IPS-NIHi7 (cell line): ENCODE measurements at regions not wholly inside any gene's neighbourhood (a gene's known extent, or its start where the extent isn't known, plus 50 kb on each side); places are given as distances from the start of the nearest gene placed in this dataset.
A peak's percentile ranks its signal among the peaks of the same experiment; 100 is the strongest.
"Not testable (repeated sequence)": the region's sequence is repeated elsewhere in the genome, so short reads cannot be mapped to it uniquely, and the experiment has no call there.

Experiments
- DNase-seq: peaks from one replicate; pipeline ENCODE4 v3.0.0; 2012; ENCODE audit warnings: mixed read lengths; ENCODE audit errors: extremely low spot score

DNA sequence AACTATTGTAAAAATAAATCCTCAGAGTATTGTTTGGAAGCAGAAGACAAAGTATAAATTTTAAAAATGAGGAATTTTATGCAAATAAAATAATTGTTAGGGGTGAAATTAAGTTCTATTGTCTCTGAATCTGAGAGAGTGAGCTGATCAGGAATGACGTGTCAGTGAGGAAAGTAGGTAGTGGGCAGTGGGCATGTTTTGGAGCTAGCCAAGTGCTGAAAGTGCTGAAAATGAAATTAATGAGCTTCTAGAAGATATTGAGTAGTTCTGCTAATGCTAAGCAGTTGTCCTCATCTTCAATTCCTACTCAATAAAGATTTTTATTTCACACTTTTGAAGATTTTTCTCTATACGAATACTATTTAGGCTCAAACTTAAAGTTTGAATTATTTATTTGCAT lies 1167.8 kb upstream of the PCDH20 start:
- DNase-seq: peak; percentile 8

DNA sequence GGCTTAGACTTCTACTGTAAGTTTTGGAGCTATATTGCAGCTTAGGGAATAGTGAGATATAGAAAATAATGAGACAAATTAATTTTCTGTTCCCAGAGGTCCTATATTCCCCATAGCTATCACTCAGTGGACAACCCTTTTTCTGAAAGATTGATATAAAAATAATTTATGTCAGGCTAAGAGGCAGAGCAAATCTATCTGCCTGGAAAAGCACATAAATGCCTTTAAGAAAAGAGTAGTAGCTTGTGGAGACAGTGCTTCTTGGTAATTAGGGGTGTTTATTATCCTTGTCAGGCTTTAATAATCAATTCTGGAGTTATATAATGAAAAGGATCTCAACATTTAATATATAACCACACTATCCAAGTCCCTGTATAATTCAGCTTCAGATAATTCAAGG lies 1162.8 kb upstream of the PCDH20 start:
- no peak for DNase-seq

DNA sequence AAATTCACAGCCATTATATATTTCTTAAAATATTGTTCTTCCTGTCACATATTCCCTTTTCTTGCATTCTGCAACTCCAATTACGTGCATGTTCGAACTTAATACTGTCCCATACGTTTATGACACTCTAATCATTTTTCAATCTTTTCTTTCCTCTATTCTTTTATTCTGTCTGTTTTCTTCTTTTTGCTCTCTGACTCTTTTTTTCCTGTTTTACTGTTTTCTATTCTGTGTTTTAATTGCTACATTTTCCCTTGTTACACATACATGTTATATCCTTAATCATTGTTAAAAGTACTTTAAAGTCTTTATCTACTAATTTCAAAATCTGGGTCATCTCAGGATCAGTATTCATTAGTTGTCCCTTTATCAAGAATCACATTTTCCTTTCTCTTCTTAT lies 1149.1 kb upstream of the PCDH20 start:
- no peak for DNase-seq

DNA sequence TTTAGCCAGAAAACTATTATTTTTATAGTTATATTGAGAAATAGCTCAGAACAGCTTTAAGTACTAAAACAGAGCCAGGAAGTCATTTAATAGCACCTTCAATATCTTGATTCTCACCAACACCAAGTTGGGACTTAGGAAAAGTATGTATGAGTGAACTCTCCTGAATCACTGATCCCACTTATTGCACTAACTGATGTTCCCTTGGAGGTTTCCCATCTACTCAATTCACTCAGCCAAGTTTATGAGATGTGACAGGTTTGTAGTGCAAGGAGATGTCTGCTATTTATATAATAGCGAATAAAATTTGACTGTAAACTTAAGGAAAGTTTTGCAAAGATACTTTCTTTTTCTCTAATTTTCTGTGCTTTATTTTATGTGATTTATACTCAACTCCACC lies 1147.6 kb upstream of the PCDH20 start:
- no peak for DNase-seq

DNA sequence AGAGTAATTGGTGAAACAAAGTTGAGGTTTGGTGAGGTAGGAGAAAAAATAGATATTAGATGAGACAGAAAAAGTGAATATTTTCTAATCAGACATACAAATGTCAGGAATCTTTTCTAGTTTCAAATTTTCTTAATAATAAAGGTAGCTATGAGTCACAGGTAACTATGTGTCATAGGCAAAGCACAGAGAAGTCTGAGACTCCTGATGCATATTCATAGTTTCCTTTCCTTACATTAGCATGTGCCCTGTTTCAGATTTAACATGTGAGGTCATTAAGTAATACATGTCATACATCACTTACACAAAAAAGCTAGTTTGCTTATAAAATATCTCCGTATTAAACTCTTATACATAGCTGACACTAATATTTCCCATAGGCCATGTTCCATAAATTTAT lies 1141.3 kb upstream of the PCDH20 start:
- DNase-seq: no peak

DNA sequence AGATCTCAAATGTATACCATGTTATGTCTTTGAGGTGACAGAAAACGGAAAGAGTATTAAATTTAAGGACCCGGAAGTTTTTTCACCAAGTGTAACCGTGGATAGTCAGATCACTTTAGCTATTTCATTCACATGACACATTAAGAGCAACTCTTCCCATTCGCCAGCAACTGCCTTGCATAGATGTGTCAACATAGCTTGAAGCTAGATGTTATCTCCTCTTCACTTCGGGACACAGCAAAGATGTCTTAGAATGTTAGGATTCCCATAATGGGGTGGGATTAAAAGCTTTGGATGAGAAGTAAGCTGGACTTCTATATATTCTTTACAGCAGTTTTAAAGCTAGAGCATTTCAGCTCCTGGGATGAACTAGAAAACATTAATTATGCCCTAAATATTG lies 1135.9 kb upstream of the PCDH20 start:
- DNase-seq: no peak

DNA sequence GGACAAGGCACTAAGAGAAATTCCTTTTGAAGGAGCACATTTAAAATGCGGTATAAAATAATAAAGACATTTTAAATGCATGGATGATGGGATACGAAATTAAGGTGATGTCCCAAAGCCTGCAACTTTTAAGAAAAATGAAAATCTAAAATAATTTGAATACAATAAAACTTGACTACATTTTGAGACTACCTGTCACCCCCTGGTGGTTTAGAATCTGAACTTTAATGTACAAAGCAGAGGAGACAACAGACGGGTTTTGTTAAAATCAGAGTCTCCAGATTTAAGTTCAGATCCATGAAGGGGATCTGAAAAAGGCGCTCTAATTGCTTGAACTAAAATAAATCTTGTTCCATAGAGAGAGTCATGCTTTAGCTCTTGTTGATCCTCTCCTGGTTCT lies 1129.3 kb upstream of the PCDH20 start:
- no peak for DNase-seq

DNA sequence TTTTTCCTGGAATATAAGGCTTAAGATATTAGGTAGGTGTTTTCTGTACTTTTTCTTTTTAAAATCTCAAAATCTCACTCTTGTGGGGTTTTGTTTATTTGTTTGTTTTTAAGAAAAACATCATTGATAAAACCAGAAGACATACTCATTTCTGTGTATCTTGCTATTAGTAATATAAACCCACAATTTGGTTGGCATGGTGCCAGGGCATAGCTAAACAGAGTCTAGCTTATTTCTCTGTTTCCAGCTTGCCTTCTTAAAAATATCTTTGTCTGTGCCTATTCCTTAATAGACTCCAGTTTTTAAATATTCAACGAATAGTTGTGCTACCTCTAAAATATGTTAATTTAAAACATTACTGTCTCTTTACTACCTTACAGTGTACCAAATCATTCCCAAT lies 1121.9 kb upstream of the PCDH20 start:
- DNase-seq: no peak

DNA sequence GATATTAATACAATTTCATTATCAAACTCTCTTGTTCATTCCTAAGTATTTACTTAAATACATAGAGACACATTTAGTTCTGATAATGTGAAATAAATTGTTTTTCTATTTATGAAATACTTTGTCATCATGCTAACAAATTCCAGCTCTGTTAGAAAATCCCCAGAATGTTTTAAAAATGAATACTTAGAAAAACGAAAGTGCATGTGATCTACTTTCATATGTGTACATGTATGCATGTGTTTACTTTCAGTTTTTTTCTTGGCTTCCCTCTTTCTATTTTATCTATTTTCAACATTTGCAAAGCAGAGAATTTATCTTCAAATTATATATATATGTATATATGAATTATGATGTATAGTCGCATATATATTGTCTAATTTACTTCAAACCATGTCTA lies 1110.0 kb upstream of the PCDH20 start:
- no peak for DNase-seq

DNA sequence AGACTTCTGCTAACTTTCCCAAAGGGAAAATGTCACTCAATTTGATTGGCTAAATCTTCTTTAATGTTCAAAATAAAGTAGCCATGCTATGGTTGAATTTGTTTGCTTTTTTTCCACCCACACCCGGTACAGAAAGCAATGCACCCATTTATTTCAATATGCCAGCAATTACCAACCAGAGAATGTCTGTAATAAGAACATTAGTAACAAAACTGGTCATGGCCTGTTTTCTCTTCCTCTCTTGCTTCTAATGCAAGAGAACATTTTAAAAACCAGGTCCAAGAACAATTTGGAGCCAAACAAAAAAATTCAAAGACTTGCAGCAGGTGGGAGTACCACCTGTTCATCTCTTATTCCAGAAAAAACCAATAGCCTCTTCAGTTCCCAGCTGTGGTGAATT lies 1108.8 kb upstream of the PCDH20 start:
- DNase-seq: no peak

DNA sequence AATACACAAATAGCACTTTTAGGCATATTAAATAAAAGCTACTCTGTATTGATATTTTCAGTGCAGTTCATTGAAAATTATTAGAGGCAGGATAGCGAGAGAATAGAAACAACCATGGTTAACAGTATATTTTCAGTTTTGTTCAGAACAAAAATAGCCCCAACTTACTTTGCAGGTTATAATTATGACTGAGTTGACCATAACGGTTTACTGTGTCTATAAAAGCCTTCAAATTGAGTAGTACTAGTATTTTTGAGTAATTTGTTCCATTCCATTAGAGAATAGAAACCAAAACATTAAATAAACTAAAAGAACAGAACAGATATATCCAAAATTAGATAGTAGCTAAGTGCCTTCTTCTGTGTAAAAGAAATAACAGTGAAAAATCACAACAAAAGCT lies 1108.4 kb upstream of the PCDH20 start:
- DNase-seq: no peak

DNA sequence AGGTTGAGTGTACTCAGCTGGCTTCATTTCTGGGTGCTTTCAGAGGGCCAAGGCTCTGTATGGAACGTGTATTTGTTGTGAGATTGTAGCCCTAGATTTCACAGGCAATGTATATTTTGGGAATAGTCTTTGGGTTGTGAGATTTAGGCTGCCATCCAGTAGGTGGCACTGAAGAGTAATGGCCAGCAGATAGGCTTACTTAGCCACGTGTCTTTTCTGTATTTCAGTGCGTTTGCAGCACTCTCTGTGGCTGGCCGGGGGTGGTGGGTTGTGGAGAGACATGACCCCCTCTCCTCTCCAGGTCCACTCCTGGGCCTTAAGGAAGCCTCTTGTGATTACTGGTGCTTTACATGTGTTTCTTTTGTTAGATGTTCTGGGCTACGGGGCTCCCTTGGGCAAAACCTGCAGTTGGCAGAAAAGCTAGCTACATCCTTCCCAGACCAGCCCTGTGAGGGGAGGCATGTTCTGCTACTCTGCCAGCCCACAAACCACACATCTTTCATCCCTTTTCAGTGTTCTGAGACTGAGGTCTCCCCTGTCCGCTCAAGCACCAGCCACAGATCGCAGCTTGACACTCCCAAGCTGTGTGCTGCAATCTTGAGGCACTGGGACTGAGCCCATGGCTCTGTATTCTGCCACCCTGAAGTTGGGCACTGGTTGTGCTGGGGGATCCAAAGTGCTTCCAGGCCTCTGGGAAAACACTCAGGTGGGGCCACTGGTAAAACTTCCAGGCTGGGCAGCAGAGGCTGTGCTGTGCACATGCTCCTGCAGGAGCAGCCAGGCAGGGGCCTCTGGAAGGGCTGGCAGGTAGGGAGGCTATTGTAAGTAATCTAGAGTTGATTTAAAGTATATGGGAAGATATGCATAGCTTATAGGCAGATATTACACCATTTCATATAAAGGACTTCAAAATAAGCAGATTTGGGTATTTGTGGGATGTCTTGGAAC lies 1096.8 kb upstream of the PCDH20 start:
- DNase-seq: peak; percentile 51

DNA sequence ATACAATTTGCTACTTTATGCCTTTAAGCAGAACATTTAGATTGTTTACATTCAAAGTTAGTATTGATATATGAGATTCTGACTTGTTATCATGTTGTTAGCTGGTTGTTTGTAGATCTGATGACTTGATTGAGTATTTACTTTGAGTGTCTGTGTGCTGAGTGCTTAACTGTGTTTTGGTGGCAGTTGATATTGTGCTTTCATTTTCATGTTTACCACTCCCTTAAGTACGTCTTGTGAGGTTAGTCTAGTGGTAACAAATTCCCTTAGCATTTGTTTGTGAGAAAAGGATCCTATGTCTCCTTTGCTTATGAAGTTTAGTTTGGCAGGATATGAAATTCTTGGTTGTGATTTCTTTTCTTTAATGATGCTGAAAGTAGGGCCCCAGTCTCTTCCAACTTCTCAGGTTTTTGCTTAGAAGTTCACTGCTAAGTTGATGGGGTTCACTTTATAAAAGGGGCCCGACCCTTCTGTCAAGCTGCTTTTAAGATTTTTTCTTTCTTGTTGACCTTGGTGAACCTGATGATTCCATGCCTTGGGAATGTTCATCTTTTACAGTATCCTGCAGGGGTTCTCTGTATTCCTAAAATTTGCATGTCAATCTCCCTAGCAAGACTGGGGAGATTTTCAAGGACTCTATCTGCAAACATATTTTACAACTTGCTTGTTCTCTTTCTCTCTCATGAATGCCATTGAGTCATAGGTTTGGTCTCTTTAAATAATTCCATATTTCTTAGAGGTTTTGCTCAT lies 1095.4 kb upstream of the PCDH20 start:
- peak; percentile 17 for DNase-seq

DNA sequence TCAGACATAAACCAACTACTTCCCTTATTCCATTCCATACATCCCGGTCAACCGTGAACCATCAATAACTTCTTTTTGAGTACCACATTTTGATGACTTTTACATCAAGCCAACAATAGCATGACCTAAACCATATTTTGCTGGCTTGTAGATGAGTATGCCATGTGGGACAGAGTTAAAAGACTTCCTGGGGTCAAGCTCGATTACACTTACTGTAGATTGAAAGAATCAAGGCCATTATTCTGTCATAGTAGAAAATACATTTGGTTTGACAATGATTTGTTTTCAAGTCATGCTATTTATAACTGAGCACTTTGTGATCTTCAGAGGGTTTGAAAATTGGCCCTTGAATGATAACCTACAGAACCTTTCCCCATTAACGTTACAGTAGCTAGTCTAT lies 1086.9 kb upstream of the PCDH20 start:
- no peak for DNase-seq

DNA sequence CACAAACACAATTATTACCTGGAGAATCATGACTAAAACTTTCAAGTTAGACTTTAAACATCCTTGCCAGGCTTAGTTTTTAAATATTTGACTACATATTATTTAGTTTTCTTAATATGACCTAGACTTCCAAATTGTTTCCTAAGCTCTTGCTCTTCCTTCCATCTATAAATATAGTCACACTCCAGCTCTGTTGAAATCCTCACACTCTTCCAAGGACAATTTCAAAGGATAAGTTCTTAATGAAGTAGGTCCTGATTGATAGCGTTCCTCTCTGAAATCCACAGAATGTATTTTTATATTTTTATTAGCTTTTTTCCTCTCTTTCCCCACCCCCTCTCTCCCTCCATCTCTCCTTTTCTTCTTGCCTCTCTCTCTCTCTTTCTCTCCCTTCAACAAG lies 1074.1 kb upstream of the PCDH20 start:
- DNase-seq: no peak

DNA sequence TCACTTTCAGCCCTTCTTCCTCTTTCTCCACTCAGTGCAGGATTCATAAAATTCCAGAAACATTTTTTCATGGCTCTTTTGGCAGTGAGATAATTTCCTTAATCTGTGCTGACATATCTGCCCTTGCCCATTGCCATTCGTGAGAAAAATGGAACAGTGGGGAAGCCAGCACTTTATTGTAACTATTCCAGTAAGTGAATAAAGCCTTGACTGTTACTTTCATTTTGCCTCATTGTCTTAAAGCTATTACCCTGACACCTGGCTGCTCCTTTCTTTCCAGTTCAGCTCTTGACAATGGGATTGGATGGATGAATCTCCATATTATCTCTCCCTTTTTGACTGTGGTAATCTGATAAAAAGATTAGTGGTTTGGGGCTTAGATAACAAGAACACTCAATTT lies 1068.1 kb upstream of the PCDH20 start:
- no peak for DNase-seq

DNA sequence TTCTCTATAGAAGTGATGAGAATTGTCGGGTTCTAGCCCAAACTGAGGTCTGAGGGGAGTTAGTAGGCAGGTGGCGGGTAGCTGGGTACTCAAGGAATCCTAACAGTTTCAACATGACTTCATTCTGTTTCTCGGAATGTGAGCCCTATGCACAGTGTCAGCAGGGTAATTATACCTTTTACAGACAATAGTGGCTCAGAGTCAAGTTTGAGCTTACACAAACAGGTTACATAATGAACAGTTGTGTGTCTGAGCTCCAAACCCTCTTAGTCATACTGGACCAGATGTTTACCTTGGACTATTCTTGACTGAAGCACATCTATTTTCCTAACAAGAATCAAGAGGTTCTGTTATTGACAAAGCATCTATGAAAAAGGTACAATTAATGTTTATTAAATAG lies 1066.7 kb upstream of the PCDH20 start:
- DNase-seq: no peak

DNA sequence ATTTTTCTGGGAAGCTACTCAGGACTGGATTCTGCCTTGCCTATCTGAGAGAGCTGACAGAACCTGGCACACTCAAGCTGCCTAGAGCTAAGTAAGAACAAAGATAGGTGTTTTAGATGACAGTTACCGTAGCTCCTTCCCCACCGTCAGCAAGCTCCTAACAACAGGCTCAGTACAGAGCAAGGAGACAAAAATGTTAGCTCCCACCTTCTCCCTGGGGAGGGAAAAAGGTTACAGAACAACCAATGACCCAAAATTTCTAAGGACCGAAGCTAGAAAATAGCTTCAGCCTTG lies 1058.2 kb upstream of the PCDH20 start:
- DNase-seq: no peak

DNA sequence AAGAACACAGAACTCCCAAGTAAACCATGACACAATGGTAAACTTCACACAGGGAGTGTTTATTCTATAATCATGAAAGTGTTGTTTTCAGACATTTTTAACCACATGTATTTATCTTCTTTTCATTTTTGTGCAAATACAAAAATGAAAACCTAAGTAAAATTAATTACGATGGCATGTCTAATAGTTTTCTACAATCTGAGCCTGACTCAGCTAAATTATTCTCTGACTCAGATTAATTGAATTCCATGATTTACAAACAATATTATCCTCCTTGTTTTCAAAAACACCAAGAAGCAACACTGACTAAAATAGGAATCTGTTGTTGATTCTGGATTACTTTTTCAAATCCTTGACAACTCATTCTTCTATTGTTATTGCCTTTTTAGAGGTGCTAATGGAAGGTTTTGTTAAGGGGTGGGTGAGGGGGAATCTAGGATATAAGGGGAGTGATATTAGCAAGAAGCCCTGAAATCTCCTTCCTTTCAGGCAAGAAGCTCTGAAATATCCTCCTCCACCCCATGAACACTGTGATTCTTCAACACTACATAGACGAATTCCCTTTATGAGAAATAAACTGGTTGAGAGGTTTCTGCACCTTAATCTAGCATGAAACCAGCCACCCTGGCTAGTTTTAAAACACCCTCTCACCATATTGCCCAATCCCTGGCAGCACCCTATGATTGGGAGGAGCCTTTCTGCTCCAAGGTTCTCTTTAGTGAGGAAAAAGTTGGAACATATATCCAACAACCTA lies 1057.7 kb upstream of the PCDH20 start:
- DNase-seq: no peak

DNA sequence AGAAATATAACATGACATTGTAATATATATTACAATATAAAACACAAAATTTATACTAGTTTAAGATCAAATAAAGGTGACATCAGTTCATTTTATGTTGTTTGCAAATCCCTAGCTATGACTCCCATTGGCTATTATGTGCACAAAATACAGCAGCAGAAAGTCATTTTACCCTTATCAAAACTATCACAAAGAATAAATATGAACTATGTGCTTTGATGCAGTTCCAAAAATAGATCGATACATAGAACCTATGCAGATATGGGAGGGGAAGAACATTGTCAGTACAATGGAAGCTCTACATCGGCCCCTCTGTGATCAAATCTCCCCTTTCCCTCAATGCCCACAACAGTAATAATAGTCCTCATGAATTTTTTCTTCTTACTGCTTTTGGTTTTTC lies 1038.1 kb upstream of the PCDH20 start:
- DNase-seq: no peak

DNA sequence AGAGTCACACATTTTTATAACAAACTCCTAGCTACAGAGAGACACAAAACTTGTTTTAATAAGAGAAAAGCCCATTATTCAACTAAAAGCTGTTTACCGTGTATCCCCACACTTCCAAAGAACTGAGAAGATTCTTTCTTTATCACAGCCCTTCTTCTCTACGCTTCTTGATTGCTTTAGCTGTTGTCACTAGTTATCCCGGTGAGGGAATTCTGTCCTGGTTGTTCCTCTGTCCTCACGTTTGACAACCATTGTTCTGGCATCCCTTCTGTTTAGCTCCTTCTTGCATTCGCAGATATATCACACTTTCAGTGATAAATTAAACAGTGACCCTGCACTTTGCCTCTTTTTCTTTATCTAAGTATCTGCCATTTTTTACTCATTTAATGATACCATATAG lies 1035.1 kb upstream of the PCDH20 start:
- no peak for DNase-seq

DNA sequence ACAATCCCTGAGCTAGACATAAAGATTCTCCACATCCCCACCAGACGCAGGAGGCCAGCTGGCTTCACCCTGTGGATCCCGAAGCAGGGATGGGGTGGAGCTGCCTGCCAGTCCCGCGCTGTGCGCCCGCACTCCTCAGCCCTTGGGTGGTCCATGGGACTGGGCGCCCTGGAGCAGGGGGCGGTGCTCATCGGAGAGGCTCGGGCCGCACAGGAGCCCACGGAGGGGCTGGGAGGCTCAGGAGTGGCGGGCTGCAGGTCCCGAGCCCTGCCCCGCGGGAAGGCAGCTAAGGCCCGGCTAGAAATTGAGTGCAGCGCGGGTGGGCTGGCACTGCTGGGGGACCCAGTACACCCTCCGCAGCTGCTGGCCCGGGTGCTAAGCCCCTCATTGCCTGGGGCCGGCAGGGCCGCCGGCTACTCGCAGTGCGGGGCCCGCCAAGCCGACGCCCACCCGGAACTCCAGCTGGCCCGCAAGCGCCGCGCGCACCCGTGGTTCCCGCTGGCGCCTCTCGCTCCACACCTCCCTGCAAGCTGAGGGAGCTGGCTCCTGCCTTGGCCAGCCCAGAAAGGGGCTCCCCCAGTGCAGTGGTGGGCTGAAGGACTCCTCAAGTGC lies 1032.2 kb upstream of the PCDH20 start:
- DNase-seq: not testable (repeated sequence)
